ENCODE measurements at regions not wholly inside any gene's neighbourhood (a gene's known extent, or its start where the extent isn't known, plus 50 kb on each side); places are given as distances from the start of the nearest gene placed in this dataset.

- TF ChIP-seq CTCF (IDR thresholded peaks at IDR 0.05) (no peak), EZH2 (IDR thresholded peaks at IDR 0.05; ENCODE audit: borderline replicate concordance, insufficient read depth, low read depth, low read length, poor library complexity, severe bottlenecking) (no peak)
Measured at GRCh38 chr11:39678996-39679395, 1780.5 kb downstream of the LRRC4C start.

Measured in B cell (primary cell).